ENCODE measurements at regions not wholly inside any gene's neighbourhood (a gene's known extent, or its start where the extent isn't known, plus 50 kb on each side); places are given as distances from the start of the nearest gene placed in this dataset.

- no peak for DNase-seq (ENCODE audit: low read depth, low spot score)
- H3K36me3 ChIP-seq (ENCODE audit: insufficient read depth, insufficient read length, low read length): no peaks in the 10 kb centered on the region
- H3K27me3 ChIP-seq (ENCODE audit: insufficient read depth, insufficient read length): peaks cover under 1% of the 10 kb centered on the region
- no peak overlapping the region for H3K9ac ChIP-seq (ENCODE audit: insufficient read length, low read depth)
- no peaks in the 10 kb centered on the region for H3K4me1 ChIP-seq (ENCODE audit: insufficient read depth, insufficient read length)
- TF ChIP-seq YY1 (IDR thresholded peaks at IDR 0.05; ENCODE audit: insufficient read depth, insufficient read length) (no peak), ZNF274 (IDR thresholded peaks at IDR 0.05; ENCODE audit: low read depth, low read length) (no peak), SUZ12 (IDR thresholded peaks at IDR 0.05; ENCODE audit: extremely low read depth, insufficient read depth, insufficient read length) (no peak)
- no peaks in the 10 kb centered on the region; the same call in 1 of the 2 replicates for H3K9me3 ChIP-seq (ENCODE audit: insufficient read depth, low read length)
- H3K4me3 ChIP-seq (ENCODE audit: insufficient read length, low read depth): no peak overlapping the region
These were observed 233.1 kb upstream of the PFKP start for GRCh38 chr10:2834214-2834613.

- no peaks in the 10 kb centered on the region for H3K9me3 ChIP-seq (ENCODE audit: insufficient read depth, low read length)
- no peak for DNase-seq (ENCODE audit: low read depth, low spot score)
- H3K27me3 ChIP-seq (ENCODE audit: insufficient read depth, insufficient read length): no peaks in the 10 kb centered on the region
- no peak for TF ChIP-seq YY1 (IDR thresholded peaks at IDR 0.05; ENCODE audit: insufficient read depth, insufficient read length)
- no peak for TF ChIP-seq ZNF274 (IDR thresholded peaks at IDR 0.05; ENCODE audit: low read depth, low read length)
- no peak for TF ChIP-seq SUZ12 (IDR thresholded peaks at IDR 0.05; ENCODE audit: extremely low read depth, insufficient read depth, insufficient read length)
- H3K9ac ChIP-seq (ENCODE audit: insufficient read length, low read depth): no peak overlapping the region
- H3K4me1 ChIP-seq (ENCODE audit: insufficient read depth, insufficient read length): no peaks in the 10 kb centered on the region
- H3K4me3 ChIP-seq (ENCODE audit: insufficient read length, low read depth): no peak overlapping the region
- H3K36me3 ChIP-seq (ENCODE audit: insufficient read depth, insufficient read length, low read length): no peaks in the 10 kb centered on the region
These were observed 235.8 kb upstream of the PFKP start for GRCh38 chr10:2831509-2831908.

- Histone ChIP-seq H3K4me1 (ENCODE audit: insufficient read depth, insufficient read length) (no peaks in the 10 kb centered on the region), H3K4me3 (ENCODE audit: insufficient read length, low read depth) (no peak overlapping the region), H3K9ac (ENCODE audit: insufficient read length, low read depth) (no peak overlapping the region), H3K27me3 (ENCODE audit: insufficient read depth, insufficient read length) (no peaks in the 10 kb centered on the region), H3K36me3 (ENCODE audit: insufficient read depth, insufficient read length, low read length) (no peaks in the 10 kb centered on the region), H3K9me3 (ENCODE audit: insufficient read depth, low read length) (no peaks in the 10 kb centered on the region)
- DNase-seq (ENCODE audit: low read depth, low spot score): no peak
- TF ChIP-seq SUZ12 (IDR thresholded peaks at IDR 0.05; ENCODE audit: extremely low read depth, insufficient read depth, insufficient read length) (no peak), YY1 (IDR thresholded peaks at IDR 0.05; ENCODE audit: insufficient read depth, insufficient read length) (no peak), ZNF274 (IDR thresholded peaks at IDR 0.05; ENCODE audit: low read depth, low read length) (no peak)
These were observed 238.6 kb upstream of the PFKP start for GRCh38 chr10:2828741-2829140.

- Histone ChIP-seq H3K27me3 (ENCODE audit: insufficient read depth, insufficient read length) (no peaks in the 10 kb centered on the region), H3K9ac (ENCODE audit: insufficient read length, low read depth) (no peak overlapping the region), H3K9me3 (ENCODE audit: insufficient read depth, low read length) (no peaks in the 10 kb centered on the region), H3K4me3 (ENCODE audit: insufficient read length, low read depth) (no peak overlapping the region), H3K4me1 (ENCODE audit: insufficient read depth, insufficient read length) (no peaks in the 10 kb centered on the region), H3K36me3 (ENCODE audit: insufficient read depth, insufficient read length, low read length) (no peaks in the 10 kb centered on the region)
- TF ChIP-seq SUZ12 (IDR thresholded peaks at IDR 0.05; ENCODE audit: extremely low read depth, insufficient read depth, insufficient read length) (no peak), ZNF274 (IDR thresholded peaks at IDR 0.05; ENCODE audit: low read depth, low read length) (no peak), YY1 (IDR thresholded peaks at IDR 0.05; ENCODE audit: insufficient read depth, insufficient read length) (no peak)
- no peak for DNase-seq (ENCODE audit: low read depth, low spot score)
These were observed 240.7 kb upstream of the PFKP start for GRCh38 chr10:2826675-2827074.

- TF ChIP-seq SUZ12 (IDR thresholded peaks at IDR 0.05; ENCODE audit: extremely low read depth, insufficient read depth, insufficient read length): no peak
- no peak for TF ChIP-seq YY1 (IDR thresholded peaks at IDR 0.05; ENCODE audit: insufficient read depth, insufficient read length)
- no peak for TF ChIP-seq ZNF274 (IDR thresholded peaks at IDR 0.05; ENCODE audit: low read depth, low read length)
- no peaks in the 10 kb centered on the region for H3K4me1 ChIP-seq (ENCODE audit: insufficient read depth, insufficient read length)
- H3K36me3 ChIP-seq (ENCODE audit: insufficient read depth, insufficient read length, low read length): no peaks in the 10 kb centered on the region
- H3K9me3 ChIP-seq (ENCODE audit: insufficient read depth, low read length): no peaks in the 10 kb centered on the region
- no peak overlapping the region for H3K4me3 ChIP-seq (ENCODE audit: insufficient read length, low read depth)
- DNase-seq (ENCODE audit: low read depth, low spot score): no peak
- no peak overlapping the region for H3K9ac ChIP-seq (ENCODE audit: insufficient read length, low read depth)
- no peaks in the 10 kb centered on the region for H3K27me3 ChIP-seq (ENCODE audit: insufficient read depth, insufficient read length)
These were observed 241.5 kb upstream of the PFKP start for GRCh38 chr10:2825841-2826240.

GRCh38 chr10:2817940-2818636 lies 249.3 kb upstream of the PFKP start:
- TF ChIP-seq SUZ12 (IDR thresholded peaks at IDR 0.05; ENCODE audit: extremely low read depth, insufficient read depth, insufficient read length): no peak
- TF ChIP-seq YY1 (IDR thresholded peaks at IDR 0.05; ENCODE audit: insufficient read depth, insufficient read length): no peak
- TF ChIP-seq ZNF274 (IDR thresholded peaks at IDR 0.05; ENCODE audit: low read depth, low read length): no peak
- Histone ChIP-seq H3K9me3 (ENCODE audit: insufficient read depth, low read length) (no peaks in the 10 kb centered on the region), H3K4me3 (ENCODE audit: insufficient read length, low read depth) (no peak overlapping the region), H3K36me3 (ENCODE audit: insufficient read depth, insufficient read length, low read length) (no peaks in the 10 kb centered on the region), H3K4me1 (ENCODE audit: insufficient read depth, insufficient read length) (no peaks in the 10 kb centered on the region), H3K9ac (ENCODE audit: insufficient read length, low read depth) (no peak overlapping the region), H3K27me3 (ENCODE audit: insufficient read depth, insufficient read length) (no peaks in the 10 kb centered on the region)
- no peak for DNase-seq (ENCODE audit: low read depth, low spot score)

GRCh38 chr10:2813693-2814092 lies 253.7 kb upstream of the PFKP start:
- no peaks in the 10 kb centered on the region for H3K9me3 ChIP-seq (ENCODE audit: insufficient read depth, low read length)
- H3K36me3 ChIP-seq (ENCODE audit: insufficient read depth, insufficient read length, low read length): no peaks in the 10 kb centered on the region
- H3K9ac ChIP-seq (ENCODE audit: insufficient read length, low read depth): no peak overlapping the region
- DNase-seq (ENCODE audit: low read depth, low spot score): no peak
- no peak overlapping the region for H3K4me3 ChIP-seq (ENCODE audit: insufficient read length, low read depth)
- no peak for TF ChIP-seq SUZ12 (IDR thresholded peaks at IDR 0.05; ENCODE audit: extremely low read depth, insufficient read depth, insufficient read length)
- H3K4me1 ChIP-seq (ENCODE audit: insufficient read depth, insufficient read length): no peaks in the 10 kb centered on the region
- H3K27me3 ChIP-seq (ENCODE audit: insufficient read depth, insufficient read length): no peaks in the 10 kb centered on the region

Measured in NT2/D1 (cell line).